ENCODE measurements at regions not wholly inside any gene's neighbourhood (a gene's known extent, or its start where the extent isn't known, plus 50 kb on each side); places are given as distances from the start of the nearest gene placed in this dataset.

DNA sequence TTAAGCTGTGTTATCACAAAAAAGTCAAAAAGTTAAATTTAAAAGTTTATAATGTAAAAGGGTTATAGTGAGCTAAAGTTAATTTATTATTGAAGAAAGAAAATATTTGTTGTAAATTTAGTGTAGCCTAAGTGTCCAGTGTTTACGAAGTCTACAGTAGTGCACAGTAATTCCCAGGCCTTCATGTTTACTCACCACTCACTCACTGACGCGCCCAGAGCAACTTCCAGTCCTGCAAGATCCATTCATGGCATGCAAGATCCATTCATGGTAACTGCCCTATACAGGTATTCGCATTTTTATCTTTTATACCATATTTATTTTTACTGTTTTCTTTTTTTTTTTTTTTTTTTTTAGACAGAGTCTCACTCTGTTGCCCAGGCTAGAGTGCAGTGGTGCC lies 69.5 kb downstream of the TPRA1 start:
- TF ChIP-seq, protein P1, sequence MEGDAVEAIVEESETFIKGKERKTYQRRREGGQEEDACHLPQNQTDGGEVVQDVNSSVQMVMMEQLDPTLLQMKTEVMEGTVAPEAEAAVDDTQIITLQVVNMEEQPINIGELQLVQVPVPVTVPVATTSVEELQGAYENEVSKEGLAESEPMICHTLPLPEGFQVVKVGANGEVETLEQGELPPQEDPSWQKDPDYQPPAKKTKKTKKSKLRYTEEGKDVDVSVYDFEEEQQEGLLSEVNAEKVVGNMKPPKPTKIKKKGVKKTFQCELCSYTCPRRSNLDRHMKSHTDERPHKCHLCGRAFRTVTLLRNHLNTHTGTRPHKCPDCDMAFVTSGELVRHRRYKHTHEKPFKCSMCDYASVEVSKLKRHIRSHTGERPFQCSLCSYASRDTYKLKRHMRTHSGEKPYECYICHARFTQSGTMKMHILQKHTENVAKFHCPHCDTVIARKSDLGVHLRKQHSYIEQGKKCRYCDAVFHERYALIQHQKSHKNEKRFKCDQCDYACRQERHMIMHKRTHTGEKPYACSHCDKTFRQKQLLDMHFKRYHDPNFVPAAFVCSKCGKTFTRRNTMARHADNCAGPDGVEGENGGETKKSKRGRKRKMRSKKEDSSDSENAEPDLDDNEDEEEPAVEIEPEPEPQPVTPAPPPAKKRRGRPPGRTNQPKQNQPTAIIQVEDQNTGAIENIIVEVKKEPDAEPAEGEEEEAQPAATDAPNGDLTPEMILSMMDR (IDR thresholded peaks at IDR 0.05; ENCODE audit: partially characterized antibody, unreplicated experiment): no peak
- Mint-ChIP-seq H3K27me3 (ENCODE audit: unreplicated experiment) (no peaks in the 10 kb centered on the region), H3K4me3 (ENCODE audit: unreplicated experiment) (no peak overlapping the region), H3K9me3 (ENCODE audit: unreplicated experiment) (peaks cover 1% of the 10 kb centered on the region), H3K4me1 (ENCODE audit: low read depth, unreplicated experiment) (no peaks in the 10 kb centered on the region), H3K36me3 (ENCODE audit: unreplicated experiment) (peaks cover 18% of the 10 kb centered on the region), H3K27ac (ENCODE audit: unreplicated experiment) (no peak overlapping the region)
- no peak for DNase-seq

DNA sequence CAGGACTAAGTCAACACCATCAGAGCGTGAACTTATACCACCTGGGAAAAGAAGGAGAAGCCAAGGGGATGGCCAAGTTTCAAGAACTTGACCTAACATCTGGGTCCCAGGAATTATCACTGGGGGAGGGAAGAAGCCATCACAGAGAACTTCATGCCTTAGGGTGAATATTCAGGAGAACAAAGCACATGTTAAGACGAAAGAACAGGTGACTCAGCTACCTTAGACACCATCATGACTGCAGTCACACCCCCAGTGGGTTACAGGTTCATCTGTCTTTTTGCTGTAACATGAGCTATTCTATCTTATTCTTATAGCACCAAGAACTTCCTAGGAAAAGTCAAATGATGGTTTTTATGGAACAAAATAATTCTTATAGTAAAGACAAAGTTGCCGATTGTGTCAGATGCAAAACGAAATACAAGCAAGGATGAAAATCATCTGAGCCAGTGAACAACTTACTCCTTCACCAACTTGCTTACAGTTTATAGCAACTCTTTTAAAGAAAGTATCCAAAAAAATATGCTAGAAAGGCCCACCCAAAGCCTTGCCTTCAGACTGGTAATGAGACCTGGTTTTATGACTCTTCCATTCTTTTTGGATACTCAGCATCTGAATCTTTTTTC lies 72.0 kb downstream of the TPRA1 start:
- Mint-ChIP-seq H3K4me1 (ENCODE audit: low read depth, unreplicated experiment) (no peaks in the 10 kb centered on the region), H3K4me3 (ENCODE audit: unreplicated experiment) (no peak overlapping the region), H3K9me3 (ENCODE audit: unreplicated experiment) (peaks cover 1% of the 10 kb centered on the region), H3K36me3 (ENCODE audit: unreplicated experiment) (peaks cover 18% of the 10 kb centered on the region), H3K27ac (ENCODE audit: unreplicated experiment) (no peak overlapping the region), H3K27me3 (ENCODE audit: unreplicated experiment) (no peaks in the 10 kb centered on the region)
- no peak for DNase-seq
- TF ChIP-seq, protein P1 (IDR thresholded peaks at IDR 0.05; ENCODE audit: partially characterized antibody, unreplicated experiment): no peak

DNA sequence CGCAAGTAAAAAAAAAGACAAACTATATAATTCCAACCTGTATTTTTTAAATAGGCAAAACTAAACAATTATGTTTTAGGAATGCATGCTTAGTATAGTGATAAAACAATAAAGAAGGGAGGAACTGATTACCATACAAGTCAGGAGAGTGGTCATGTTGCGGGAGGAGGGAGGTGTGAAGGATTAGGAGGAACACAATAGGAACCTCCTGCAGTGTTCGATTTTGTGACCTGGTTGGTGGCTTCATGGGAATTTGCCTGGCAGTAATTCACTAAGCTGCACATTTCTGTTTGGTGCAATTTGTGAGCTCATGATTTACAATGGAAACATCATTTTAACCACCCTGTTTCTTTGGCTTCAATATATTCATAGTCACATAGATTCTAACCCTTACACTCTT lies 78.3 kb downstream of the TPRA1 start:
- no peak overlapping the region for H3K4me3 Mint-ChIP-seq (ENCODE audit: unreplicated experiment)
- peaks cover 1% of the 10 kb centered on the region for H3K27me3 Mint-ChIP-seq (ENCODE audit: unreplicated experiment)
- H3K27ac Mint-ChIP-seq (ENCODE audit: unreplicated experiment): no peak overlapping the region
- H3K4me1 Mint-ChIP-seq (ENCODE audit: low read depth, unreplicated experiment): no peaks in the 10 kb centered on the region
- DNase-seq: no peak
- TF ChIP-seq, protein P1 (IDR thresholded peaks at IDR 0.05; ENCODE audit: partially characterized antibody, unreplicated experiment): no peak
- peaks cover 1% of the 10 kb centered on the region for H3K9me3 Mint-ChIP-seq (ENCODE audit: unreplicated experiment)
- no peaks in the 10 kb centered on the region for H3K36me3 Mint-ChIP-seq (ENCODE audit: unreplicated experiment)

DNA sequence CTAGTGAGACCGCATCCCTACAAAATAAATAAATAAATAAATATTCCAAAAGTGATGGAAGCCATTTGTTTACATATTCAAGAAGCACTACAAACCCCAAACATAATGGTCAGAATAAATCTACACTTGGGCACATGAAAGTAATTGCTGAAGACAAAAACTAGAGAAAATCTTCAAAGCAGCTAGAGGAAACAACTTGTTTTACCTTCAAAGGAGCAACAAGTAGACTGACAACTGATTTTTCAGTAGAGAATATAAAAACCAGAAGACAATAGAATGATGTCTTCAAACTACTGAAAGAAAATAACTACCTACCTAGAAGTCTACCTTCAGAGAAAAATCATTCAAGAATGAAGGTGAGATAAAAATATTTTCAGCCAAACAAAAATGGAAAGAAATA lies 89.4 kb downstream of the TPRA1 start:
- Mint-ChIP-seq H3K4me3 (ENCODE audit: unreplicated experiment) (no peak overlapping the region), H3K36me3 (ENCODE audit: unreplicated experiment) (peaks cover 22% of the 10 kb centered on the region), H3K9me3 (ENCODE audit: unreplicated experiment) (peaks cover 7% of the 10 kb centered on the region), H3K4me1 (ENCODE audit: low read depth, unreplicated experiment) (no peaks in the 10 kb centered on the region), H3K27me3 (ENCODE audit: unreplicated experiment) (peaks cover 5% of the 10 kb centered on the region), H3K27ac (ENCODE audit: unreplicated experiment) (no peak overlapping the region)
- TF ChIP-seq, protein P1 (IDR thresholded peaks at IDR 0.05; ENCODE audit: partially characterized antibody, unreplicated experiment): no peak
- no peak for DNase-seq

DNA sequence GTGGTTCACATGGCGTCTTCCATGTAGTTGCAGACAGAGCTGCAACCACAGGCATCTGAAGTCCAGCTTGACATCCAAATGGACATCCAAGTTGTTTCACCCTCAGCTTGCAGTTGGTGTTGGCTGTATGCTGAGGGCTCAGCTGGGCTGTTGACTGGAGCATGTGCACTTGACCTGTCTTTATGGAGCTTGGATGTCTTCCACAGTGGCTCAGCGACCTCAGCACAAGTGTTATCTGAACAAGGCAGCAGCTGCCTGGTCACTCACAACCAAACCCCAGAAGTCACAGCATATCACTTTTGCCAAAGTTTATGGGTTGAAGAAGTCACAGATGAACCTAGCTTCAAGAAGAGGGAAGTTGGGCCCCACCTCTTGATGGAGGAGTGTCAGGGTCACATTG lies 92.9 kb downstream of the TPRA1 start:
- no peak for DNase-seq
- H3K4me3 Mint-ChIP-seq (ENCODE audit: unreplicated experiment): no peak overlapping the region
- TF ChIP-seq, protein P1 (IDR thresholded peaks at IDR 0.05; ENCODE audit: partially characterized antibody, unreplicated experiment): no peak
- no peak overlapping the region for H3K27ac Mint-ChIP-seq (ENCODE audit: unreplicated experiment)
- peaks cover 23% of the 10 kb centered on the region for H3K36me3 Mint-ChIP-seq (ENCODE audit: unreplicated experiment)
- H3K27me3 Mint-ChIP-seq (ENCODE audit: unreplicated experiment): peaks cover 6% of the 10 kb centered on the region
- H3K9me3 Mint-ChIP-seq (ENCODE audit: unreplicated experiment): peaks cover 13% of the 10 kb centered on the region
- no peaks in the 10 kb centered on the region for H3K4me1 Mint-ChIP-seq (ENCODE audit: low read depth, unreplicated experiment)
